Activated T-cell treated with anti-CD3 and anti-CD28 coated beads, Interleukin-2, amount 50 U/mL, for 72 hours (primary cell): ENCODE measurements at regions not wholly inside any gene's neighbourhood (a gene's known extent, or its start where the extent isn't known, plus 50 kb on each side); places are given as distances from the start of the nearest gene placed in this dataset.

Source experiments
- ATAC-seq, 2 donors: fragments of 150-1000 bp; cut with Tn5 transposase; replicated peaks in 1 of 2; 2 replicates each; pipeline ENCODE4 v1.10.0; 2021; ENCODE audit warnings: moderate library complexity in 2 of 2, mild to moderate bottlenecking in 1 of 2
- DNase-seq, 2 donors: peaks; one replicate each; pipeline ENCODE4 v3.0.0; 2021 to 2022; ENCODE audit warnings: mixed read lengths in 1 of 2
- H3K27ac Mint-ChIP-seq: one replicate; pipeline ENCODE4 v1.8.0; 2022; ENCODE audit warnings: mild to moderate bottlenecking, moderate library complexity, mixed read lengths
- H3K27me3 Mint-ChIP-seq: one replicate; pipeline ENCODE4 v1.8.0; 2022; ENCODE audit warnings: low read depth, mixed read lengths
- H3K36me3 Mint-ChIP-seq, 2 donors: one replicate each; pipeline ENCODE4 v1.8.0; 2022; ENCODE audit warnings: mixed read lengths in 2 of 2, mild to moderate bottlenecking in 1 of 2; ENCODE audit not compliant: insufficient read depth in 2 of 2
- H3K4me1 Mint-ChIP-seq: one replicate; pipeline ENCODE4 v1.8.0; 2022; ENCODE audit warnings: low read depth, mixed read lengths
- H3K4me3 Mint-ChIP-seq, 2 donors: one replicate each; pipeline ENCODE4 v1.8.0; 2022; ENCODE audit warnings: mild to moderate bottlenecking in 2 of 2, mixed read lengths in 2 of 2, moderate library complexity in 2 of 2
- H3K9me3 Mint-ChIP-seq, 2 donors: one replicate each; pipeline ENCODE4 v1.8.0; 2022; ENCODE audit warnings: mixed read lengths in 2 of 2

GRCh38 chr3:148006508-148006907, 597.3 kb downstream of the ZIC1 start:
- Mint-ChIP-seq H3K36me3 (no peaks in the 10 kb centered on the region), H3K4me3 (no peak overlapping the region), H3K9me3 (no peaks in the 10 kb centered on the region), H3K4me1 (no peaks in the 10 kb centered on the region), H3K27ac (no peak overlapping the region), H3K27me3 (no peaks in the 10 kb centered on the region)
- no peak for ATAC-seq
- DNase-seq, result no peak

- Mint-ChIP-seq H3K4me3 (no peak overlapping the region), H3K4me1 (no peaks in the 10 kb centered on the region), H3K36me3 (no peaks in the 10 kb centered on the region), H3K27ac (no peak overlapping the region), H3K27me3 (no peaks in the 10 kb centered on the region), H3K9me3 (no peaks in the 10 kb centered on the region)
- DNase-seq (no peak), ATAC-seq (no peak)
Observed at GRCh38 chr3:148008591-148008990, 599.4 kb downstream of the ZIC1 start.

GRCh38 chr3:148020861-148021260, 611.7 kb downstream of the ZIC1 start:
- no peak for DNase-seq
- no peak overlapping the region for H3K4me3 Mint-ChIP-seq
- no peaks in the 10 kb centered on the region for H3K27me3 Mint-ChIP-seq
- no peak overlapping the region for H3K27ac Mint-ChIP-seq
- ATAC-seq, result no peak
- peaks cover 0 to 4% of the 10 kb centered on the region in 2 donors for H3K36me3 Mint-ChIP-seq
- H3K4me1 Mint-ChIP-seq, result no peaks in the 10 kb centered on the region
- H3K9me3 Mint-ChIP-seq, result peaks cover 15 to 24% of the 10 kb centered on the region in 2 donors

DNA sequence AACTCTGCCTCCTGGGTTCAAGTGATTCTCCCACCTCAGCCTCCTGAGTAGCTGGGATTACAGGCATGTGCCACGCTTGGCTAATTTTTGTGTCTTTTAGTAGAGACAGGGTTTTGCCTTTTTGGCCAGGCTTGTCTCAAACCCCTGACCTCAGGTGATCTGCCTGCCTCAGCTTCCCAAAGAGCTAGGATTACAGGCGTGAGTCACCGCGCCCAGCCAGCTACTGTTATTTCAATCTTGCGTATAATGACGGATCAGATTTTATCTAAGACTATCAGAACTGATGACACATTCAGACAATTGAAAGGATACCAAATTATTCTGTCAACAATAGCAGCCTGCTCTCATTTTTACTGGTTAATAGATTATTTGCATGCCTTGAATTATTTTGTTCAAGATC, 612.2 kb downstream of the ZIC1 start:
- H3K4me3 Mint-ChIP-seq, result no peak overlapping the region
- ATAC-seq, result no peak

DNA sequence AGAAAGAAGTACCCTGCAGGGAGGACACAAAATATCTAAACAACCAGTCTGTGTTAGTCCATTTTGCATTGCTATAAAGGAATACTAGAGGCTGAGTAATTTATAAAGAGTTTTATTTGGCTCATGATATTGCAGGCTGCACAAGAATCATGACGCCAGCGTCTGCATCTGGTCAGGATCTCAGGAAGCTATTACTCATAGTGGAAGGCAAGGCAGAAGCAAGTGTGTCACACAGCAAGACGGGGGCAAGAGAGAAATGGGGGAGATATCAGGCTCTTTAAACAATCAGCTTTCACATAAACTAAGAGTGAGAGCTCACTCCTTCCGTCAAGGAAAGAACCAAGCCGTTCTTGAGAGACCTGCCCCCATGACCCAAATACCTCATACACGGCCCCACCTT, 614.8 kb downstream of the ZIC1 start:
- Mint-ChIP-seq H3K27ac (no peak overlapping the region), H3K27me3 (no peaks in the 10 kb centered on the region), H3K4me1 (no peaks in the 10 kb centered on the region), H3K4me3 (no peak overlapping the region), H3K9me3 (peaks cover 14 to 18% of the 10 kb centered on the region in 2 donors), H3K36me3 (peaks cover 0 to 2% of the 10 kb centered on the region in 2 donors)
- DNase-seq (no peak), ATAC-seq (no peak)

More for the DNA sequence above, 612.2 kb downstream of the ZIC1 start:
- Mint-ChIP-seq H3K9me3 (peaks cover 16 to 26% of the 10 kb centered on the region in 2 donors), H3K27ac (no peak overlapping the region), H3K27me3 (no peaks in the 10 kb centered on the region), H3K4me1 (no peaks in the 10 kb centered on the region), H3K36me3 (peaks cover 0 to 4% of the 10 kb centered on the region in 2 donors)
- no peak for DNase-seq

DNA sequence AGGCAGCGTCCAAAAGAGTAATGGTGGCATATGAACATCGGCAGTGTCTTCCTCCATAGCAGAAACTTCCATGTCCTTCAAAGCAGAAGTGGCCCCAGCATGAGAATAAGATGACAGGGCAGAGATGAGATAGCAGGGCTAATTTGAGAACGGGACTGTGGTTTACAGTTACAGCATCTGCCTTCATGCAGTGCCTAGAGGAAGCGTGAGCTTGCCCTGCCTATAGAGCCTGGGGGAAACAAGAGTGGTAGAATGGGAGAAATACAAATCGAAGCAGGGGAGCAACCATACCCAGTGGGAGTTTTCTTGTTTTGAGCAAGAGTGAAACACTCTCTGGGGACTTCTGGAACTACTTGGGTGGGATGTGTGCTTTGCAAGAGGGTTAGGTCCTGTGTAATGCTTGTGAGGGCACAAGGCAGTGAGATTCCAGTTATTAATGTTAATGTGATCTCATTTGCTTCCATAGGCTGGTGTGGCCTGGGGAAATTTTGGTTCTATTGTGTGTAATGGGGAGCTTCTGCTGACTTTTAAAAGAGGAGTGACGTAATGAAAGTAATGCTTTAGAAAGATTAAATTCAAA, 616.9 kb downstream of the ZIC1 start:
- DNase-seq (no peak), ATAC-seq (no peak)
- Mint-ChIP-seq H3K36me3 (peaks cover 0 to 2% of the 10 kb centered on the region in 2 donors), H3K4me1 (no peaks in the 10 kb centered on the region), H3K9me3 (peaks cover 14 to 15% of the 10 kb centered on the region in 2 donors), H3K27me3 (no peaks in the 10 kb centered on the region), H3K27ac (no peak overlapping the region), H3K4me3 (no peak overlapping the region)

- Mint-ChIP-seq H3K4me3 (no peak overlapping the region), H3K36me3 (no peaks in the 10 kb centered on the region), H3K27ac (no peak overlapping the region), H3K4me1 (no peaks in the 10 kb centered on the region), H3K9me3 (peaks cover under 1 to 2% of the 10 kb centered on the region in 2 donors), H3K27me3 (no peaks in the 10 kb centered on the region)
- DNase-seq (no peak), ATAC-seq (no peak)
Observed at GRCh38 chr3:148030975-148031374, 621.8 kb downstream of the ZIC1 start.

DNA sequence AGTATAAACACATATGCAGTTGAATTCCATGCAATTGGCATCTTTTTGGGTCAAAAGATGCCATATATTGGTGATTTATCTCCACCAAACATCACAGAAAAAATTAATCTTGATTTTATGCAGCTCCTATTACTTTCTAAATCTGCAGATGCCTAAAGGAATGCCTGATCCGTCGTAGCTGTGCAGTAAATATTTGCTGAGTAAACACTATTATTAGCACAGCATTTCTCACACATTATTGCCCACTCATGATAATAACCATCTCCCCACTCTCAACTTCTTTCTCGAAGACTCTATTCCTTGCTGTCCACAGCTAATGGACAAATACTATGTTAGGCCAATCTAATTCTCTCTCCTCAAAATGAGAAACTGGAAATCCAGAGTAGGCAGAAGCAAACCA, 625.2 kb downstream of the ZIC1 start:
- no peak overlapping the region for H3K4me3 Mint-ChIP-seq
- peaks cover 0 to 3% of the 10 kb centered on the region in 2 donors for H3K9me3 Mint-ChIP-seq
- ATAC-seq (no peak), DNase-seq (no peak)
- H3K36me3 Mint-ChIP-seq, result no peaks in the 10 kb centered on the region
- no peaks in the 10 kb centered on the region for H3K4me1 Mint-ChIP-seq
- H3K27ac Mint-ChIP-seq, result no peak overlapping the region
- no peaks in the 10 kb centered on the region for H3K27me3 Mint-ChIP-seq

DNA sequence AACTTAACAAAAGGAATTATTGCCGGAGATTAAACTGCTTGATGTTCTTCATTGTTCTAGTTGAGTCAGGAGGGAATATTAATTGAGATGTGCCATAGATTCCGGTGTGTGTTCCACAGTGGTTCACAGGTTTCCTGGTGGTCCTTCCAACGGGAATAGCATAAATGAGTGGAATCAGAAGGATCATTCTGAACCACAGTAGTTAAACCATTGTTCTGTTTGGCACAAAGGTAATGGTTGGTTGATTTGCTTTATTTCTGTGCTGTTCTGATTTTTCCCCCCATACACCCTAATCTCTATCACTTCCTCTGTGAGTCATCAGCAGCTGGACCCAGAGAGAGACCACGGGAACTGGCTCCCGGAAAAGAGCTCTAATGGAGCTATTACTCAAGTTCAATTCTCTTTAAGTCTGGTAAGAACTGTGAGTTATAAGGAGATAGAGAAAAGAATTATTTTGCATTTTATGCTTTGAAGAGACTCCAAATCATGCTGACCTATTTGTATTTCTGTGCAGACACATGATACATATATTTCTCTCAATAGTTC, 627.2 kb downstream of the ZIC1 start:
- ATAC-seq (no peak), DNase-seq (no peak)
- H3K27me3 Mint-ChIP-seq, result no peaks in the 10 kb centered on the region
- H3K9me3 Mint-ChIP-seq, result peaks cover 0 to 3% of the 10 kb centered on the region in 2 donors
- H3K4me1 Mint-ChIP-seq, result no peaks in the 10 kb centered on the region
- H3K4me3 Mint-ChIP-seq, result no peak overlapping the region
- H3K27ac Mint-ChIP-seq, result no peak overlapping the region
- H3K36me3 Mint-ChIP-seq, result no peaks in the 10 kb centered on the region

DNA sequence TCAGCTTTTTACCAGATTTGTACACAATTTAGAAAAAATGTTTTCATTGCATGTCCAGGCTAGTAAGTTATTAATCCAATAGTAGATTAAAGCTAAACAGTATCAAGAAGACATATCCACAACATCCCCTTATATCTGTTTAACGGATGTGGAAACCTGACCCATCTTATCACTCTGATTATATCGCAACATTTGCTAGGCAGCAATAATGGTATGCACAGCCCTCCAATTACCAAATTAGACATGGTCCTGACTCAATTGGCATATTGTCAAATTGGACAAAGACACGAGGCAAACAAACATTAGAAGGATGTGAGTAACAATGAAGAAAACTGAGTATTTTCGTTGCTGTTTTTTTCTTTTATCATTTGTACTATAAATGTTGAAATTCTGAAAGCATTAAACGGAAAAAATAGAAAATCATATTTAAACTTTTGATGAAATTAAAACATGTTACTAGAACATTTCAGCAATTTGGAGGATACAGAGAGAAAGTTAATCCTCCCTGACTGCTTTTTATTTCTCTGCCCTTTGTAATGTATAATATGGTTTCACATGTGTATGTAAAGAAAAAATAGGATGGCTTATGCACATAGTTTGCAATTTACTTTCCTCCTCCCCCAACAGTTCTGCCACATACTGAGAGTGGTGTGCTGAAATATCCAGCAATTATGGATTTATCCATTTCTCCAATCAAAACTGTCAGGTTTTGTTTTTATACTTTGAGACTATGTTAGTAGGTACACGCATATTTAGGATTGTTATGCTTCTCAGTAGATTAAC, 633.7 kb downstream of the ZIC1 start:
- Mint-ChIP-seq H3K36me3 (no peaks in the 10 kb centered on the region), H3K27me3 (no peaks in the 10 kb centered on the region), H3K27ac (no peak overlapping the region), H3K4me3 (no peak overlapping the region), H3K9me3 (peaks cover 1 to 2% of the 10 kb centered on the region in 2 donors), H3K4me1 (no peaks in the 10 kb centered on the region)
- no peak for DNase-seq
- ATAC-seq, result no peak

- DNase-seq (no peak), ATAC-seq (no peak)
- no peak overlapping the region for H3K27ac Mint-ChIP-seq
- H3K4me1 Mint-ChIP-seq, result no peaks in the 10 kb centered on the region
- peaks cover 3 to 5% of the 10 kb centered on the region in 2 donors for H3K9me3 Mint-ChIP-seq
- H3K36me3 Mint-ChIP-seq, result peaks cover 0 to 1% of the 10 kb centered on the region in 2 donors
- no peaks in the 10 kb centered on the region for H3K27me3 Mint-ChIP-seq
- no peak overlapping the region for H3K4me3 Mint-ChIP-seq
Observed at GRCh38 chr3:148044151-148044550, 635.0 kb downstream of the ZIC1 start.

DNA sequence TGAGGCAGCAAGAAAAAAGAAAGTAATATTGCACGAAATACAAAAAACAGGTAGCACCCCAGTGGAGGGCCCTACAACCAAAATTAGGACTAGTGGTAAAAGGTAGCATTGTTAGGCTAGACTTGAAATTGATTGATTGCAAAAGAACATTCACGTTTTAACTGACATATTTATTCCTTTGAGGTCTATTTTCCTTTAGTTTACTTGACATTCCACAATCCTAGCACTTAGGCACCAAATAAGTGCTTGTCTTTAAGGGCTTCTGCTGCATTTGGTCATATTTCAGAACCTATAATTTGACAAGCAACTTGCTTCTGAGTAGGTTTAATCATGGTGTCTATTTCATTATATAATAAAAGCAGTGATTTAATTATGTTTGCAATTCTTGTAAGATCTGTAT, 642.7 kb upstream of the AGTR1 start:
- H3K36me3 Mint-ChIP-seq, result no peaks in the 10 kb centered on the region
- H3K4me3 Mint-ChIP-seq, result no peak overlapping the region
- H3K4me1 Mint-ChIP-seq, result no peaks in the 10 kb centered on the region
- no peak overlapping the region for H3K27ac Mint-ChIP-seq
- peaks cover 1 to 2% of the 10 kb centered on the region in 2 donors for H3K9me3 Mint-ChIP-seq
- ATAC-seq (no peak), DNase-seq (no peak)
- H3K27me3 Mint-ChIP-seq, result no peaks in the 10 kb centered on the region

DNA sequence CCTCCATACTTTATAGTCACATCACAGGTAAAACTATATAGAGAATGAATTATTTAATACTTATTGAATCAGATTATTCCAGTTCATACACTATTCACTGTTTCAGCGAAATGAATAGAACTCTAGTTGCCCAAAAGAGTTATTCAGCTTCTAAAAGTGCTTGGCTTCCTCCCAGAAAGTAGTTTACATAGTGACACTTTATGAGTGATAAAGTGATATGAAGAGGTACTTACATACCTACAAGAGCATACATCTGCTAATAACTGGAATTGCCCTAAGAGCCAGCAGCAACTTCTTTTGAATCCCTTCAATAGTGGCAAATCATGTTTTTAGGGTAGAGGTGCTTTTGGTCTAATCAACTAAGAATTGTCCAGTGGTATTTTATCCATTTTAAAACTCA, 635.1 kb upstream of the AGTR1 start:
- Mint-ChIP-seq H3K4me1 (no peaks in the 10 kb centered on the region), H3K4me3 (no peak overlapping the region), H3K27me3 (no peaks in the 10 kb centered on the region), H3K27ac (no peak overlapping the region), H3K9me3 (peaks cover 1 to 3% of the 10 kb centered on the region in 2 donors), H3K36me3 (no peaks in the 10 kb centered on the region)
- DNase-seq (no peak), ATAC-seq (no peak)
